ENCODE measurements at regions not wholly inside any gene's neighbourhood (a gene's known extent, or its start where the extent isn't known, plus 50 kb on each side); places are given as distances from the start of the nearest gene placed in this dataset.

GRCh38 chr6:156552849-156553248 lies 224.3 kb upstream of the ARID1B start:
- no peak for ATAC-seq (replicated peaks)
- no peaks in the 10 kb centered on the region for H3K9me3 Mint-ChIP-seq
- H3K4me3 Mint-ChIP-seq: no peak overlapping the region
- H3K27ac Mint-ChIP-seq: no peak overlapping the region
- no peak for DNase-seq
- no peaks in the 10 kb centered on the region for H3K36me3 Mint-ChIP-seq
- H3K4me1 Mint-ChIP-seq: peaks cover 13 to 14% of the 10 kb centered on the region in 2 donors
- H3K27me3 Mint-ChIP-seq: peaks cover 6 to 7% of the 10 kb centered on the region in 2 donors

GRCh38 chr6:156550949-156551348 lies 226.2 kb upstream of the ARID1B start:
- Mint-ChIP-seq H3K27me3 (no peaks in the 10 kb centered on the region), H3K4me3 (no peak overlapping the region), H3K4me1 (peaks cover 0 to 2% of the 10 kb centered on the region in 2 donors), H3K36me3 (no peaks in the 10 kb centered on the region), H3K27ac (no peak overlapping the region), H3K9me3 (no peaks in the 10 kb centered on the region)
- ATAC-seq (replicated peaks): no peak
- no peak for DNase-seq

GRCh38 chr6:156545931-156546330 lies 231.2 kb upstream of the ARID1B start:
- no peaks in the 10 kb centered on the region for H3K4me1 Mint-ChIP-seq
- no peaks in the 10 kb centered on the region for H3K9me3 Mint-ChIP-seq
- no peak for DNase-seq
- no peak overlapping the region for H3K27ac Mint-ChIP-seq
- H3K27me3 Mint-ChIP-seq: peaks cover 8 to 19% of the 10 kb centered on the region in 2 donors
- no peaks in the 10 kb centered on the region for H3K36me3 Mint-ChIP-seq
- H3K4me3 Mint-ChIP-seq: no peak overlapping the region
- no peak for ATAC-seq (replicated peaks)

- H3K27me3 Mint-ChIP-seq: peaks cover 8 to 19% of the 10 kb centered on the region in 2 donors
- H3K36me3 Mint-ChIP-seq: no peaks in the 10 kb centered on the region
These were observed 232.2 kb upstream of the ARID1B start for GRCh38 chr6:156545021-156545420.

GRCh38 chr6:156544046-156544445 lies 233.1 kb upstream of the ARID1B start:
- Mint-ChIP-seq H3K36me3 (no peaks in the 10 kb centered on the region), H3K9me3 (no peaks in the 10 kb centered on the region), H3K4me3 (no peak overlapping the region), H3K27me3 (peaks cover 8 to 19% of the 10 kb centered on the region in 2 donors), H3K4me1 (no peaks in the 10 kb centered on the region), H3K27ac (no peak overlapping the region)
- DNase-seq (no peak), ATAC-seq (replicated peaks) (no peak)

More at GRCh38 chr6:156545021-156545420, 232.2 kb upstream of the ARID1B start:
- DNase-seq (no peak), ATAC-seq (replicated peaks) (no peak)
- Mint-ChIP-seq H3K9me3 (no peaks in the 10 kb centered on the region), H3K27ac (no peak overlapping the region), H3K4me1 (no peaks in the 10 kb centered on the region), H3K4me3 (no peak overlapping the region)

GRCh38 chr6:156543431-156543830 lies 233.7 kb upstream of the ARID1B start:
- no peaks in the 10 kb centered on the region for H3K36me3 Mint-ChIP-seq
- no peak for ATAC-seq (replicated peaks)
- H3K4me1 Mint-ChIP-seq: no peaks in the 10 kb centered on the region
- H3K27ac Mint-ChIP-seq: no peak overlapping the region
- no peak overlapping the region for H3K4me3 Mint-ChIP-seq
- no peaks in the 10 kb centered on the region for H3K9me3 Mint-ChIP-seq
- no peak for DNase-seq
- H3K27me3 Mint-ChIP-seq: peaks cover 8 to 19% of the 10 kb centered on the region in 2 donors

GRCh38 chr6:156538875-156539660 lies 238.1 kb upstream of the ARID1B start:
- DNase-seq (no peak), ATAC-seq (replicated peaks) (no peak)
- Mint-ChIP-seq H3K4me3 (no peak overlapping the region), H3K9me3 (no peaks in the 10 kb centered on the region), H3K27ac (no peak overlapping the region), H3K36me3 (no peaks in the 10 kb centered on the region), H3K27me3 (peaks cover 4 to 14% of the 10 kb centered on the region in 2 donors), H3K4me1 (peaks cover 3 to 5% of the 10 kb centered on the region in 2 donors)

- DNase-seq (no peak), ATAC-seq (replicated peaks) (no peak)
- Mint-ChIP-seq H3K36me3 (no peaks in the 10 kb centered on the region), H3K27ac (no peak overlapping the region), H3K4me1 (peaks cover 3 to 5% of the 10 kb centered on the region in 2 donors), H3K9me3 (no peaks in the 10 kb centered on the region), H3K4me3 (no peak overlapping the region), H3K27me3 (no peaks in the 10 kb centered on the region)
These were observed 242.6 kb upstream of the ARID1B start for GRCh38 chr6:156534594-156534993.

- H3K27me3 Mint-ChIP-seq: no peaks in the 10 kb centered on the region
- H3K9me3 Mint-ChIP-seq: no peaks in the 10 kb centered on the region
- H3K36me3 Mint-ChIP-seq: no peaks in the 10 kb centered on the region
- no peak for ATAC-seq (replicated peaks)
- no peak overlapping the region for H3K27ac Mint-ChIP-seq
- DNase-seq: no peak
- H3K4me1 Mint-ChIP-seq: peaks cover 3 to 5% of the 10 kb centered on the region in 2 donors
- H3K4me3 Mint-ChIP-seq: no peak overlapping the region
These were observed 243.2 kb upstream of the ARID1B start for GRCh38 chr6:156533872-156534524.

- Mint-ChIP-seq H3K9me3 (peaks cover 0 to 6% of the 10 kb centered on the region in 2 donors), H3K27ac (no peak overlapping the region), H3K27me3 (no peaks in the 10 kb centered on the region), H3K4me1 (no peaks in the 10 kb centered on the region), H3K4me3 (no peak overlapping the region), H3K36me3 (peaks cover 0 to 2% of the 10 kb centered on the region in 2 donors)
- ATAC-seq (replicated peaks) (no peak), DNase-seq (no peak)
These were observed 251.1 kb upstream of the ARID1B start for GRCh38 chr6:156526081-156526480.

- Mint-ChIP-seq H3K9me3 (peaks cover 0 to 6% of the 10 kb centered on the region in 2 donors), H3K36me3 (peaks cover 0 to 2% of the 10 kb centered on the region in 2 donors)
These were observed 251.6 kb upstream of the ARID1B start for GRCh38 chr6:156525541-156525940.

GRCh38 chr6:156519940-156520339 lies 257.2 kb upstream of the ARID1B start:
- no peak for ATAC-seq (replicated peaks)
- H3K27ac Mint-ChIP-seq: no peak overlapping the region
- peaks cover 2 to 7% of the 10 kb centered on the region in 2 donors for H3K36me3 Mint-ChIP-seq
- peaks cover 1 to 12% of the 10 kb centered on the region in 2 donors for H3K9me3 Mint-ChIP-seq
- H3K27me3 Mint-ChIP-seq: peaks cover 0 to 9% of the 10 kb centered on the region in 2 donors
- DNase-seq: no peak
- no peaks in the 10 kb centered on the region for H3K4me1 Mint-ChIP-seq
- H3K4me3 Mint-ChIP-seq: no peak overlapping the region

More at GRCh38 chr6:156525541-156525940, 251.6 kb upstream of the ARID1B start:
- no peaks in the 10 kb centered on the region for H3K27me3 Mint-ChIP-seq
- H3K4me3 Mint-ChIP-seq: no peak overlapping the region
- no peak for DNase-seq
- ATAC-seq (replicated peaks): no peak
- no peaks in the 10 kb centered on the region for H3K4me1 Mint-ChIP-seq
- no peak overlapping the region for H3K27ac Mint-ChIP-seq

GRCh38 chr6:156517088-156517487 lies 260.1 kb upstream of the ARID1B start:
- DNase-seq (no peak), ATAC-seq (replicated peaks) (no peak)
- Mint-ChIP-seq H3K4me1 (no peaks in the 10 kb centered on the region), H3K27ac (no peak overlapping the region), H3K36me3 (peaks cover 0 to 7% of the 10 kb centered on the region in 2 donors), H3K4me3 (no peak overlapping the region), H3K9me3 (peaks cover 1 to 7% of the 10 kb centered on the region in 2 donors), H3K27me3 (peaks cover 0 to 13% of the 10 kb centered on the region in 2 donors)

- peaks cover 1 to 7% of the 10 kb centered on the region in 2 donors for H3K9me3 Mint-ChIP-seq
- no peak overlapping the region for H3K27ac Mint-ChIP-seq
- peaks cover 0 to 7% of the 10 kb centered on the region in 2 donors for H3K36me3 Mint-ChIP-seq
- peaks cover 0 to 17% of the 10 kb centered on the region in 2 donors for H3K27me3 Mint-ChIP-seq
- H3K4me3 Mint-ChIP-seq: no peak overlapping the region
- DNase-seq (no peak), ATAC-seq (replicated peaks) (no peak)
- no peaks in the 10 kb centered on the region for H3K4me1 Mint-ChIP-seq
These were observed 261.9 kb upstream of the ARID1B start for GRCh38 chr6:156515242-156515641.

- peaks cover 1 to 7% of the 10 kb centered on the region in 2 donors for H3K4me1 Mint-ChIP-seq
- DNase-seq (no peak), ATAC-seq (replicated peaks) (no peak)
- peaks cover 0 to 17% of the 10 kb centered on the region in 2 donors for H3K27me3 Mint-ChIP-seq
- H3K27ac Mint-ChIP-seq: no peak overlapping the region
- peaks cover 0 to 2% of the 10 kb centered on the region in 2 donors for H3K36me3 Mint-ChIP-seq
- peaks cover 1 to 2% of the 10 kb centered on the region in 2 donors for H3K9me3 Mint-ChIP-seq
- no peak overlapping the region for H3K4me3 Mint-ChIP-seq
These were observed 263.7 kb upstream of the ARID1B start for GRCh38 chr6:156513504-156513903.
